GM12891 (cell line): ENCODE measurements at regions not wholly inside any gene's neighbourhood (a gene's known extent, or its start where the extent isn't known, plus 50 kb on each side); places are given as distances from the start of the nearest gene placed in this dataset.

ENCODE experiments used
- POLR2A ChIP-seq: IDR thresholded peaks from 2 replicates; pipeline ENCODE4 v1.6.1; 2011; ENCODE audit warnings: low read depth, low read length, control low read depth
- POLR2AphosphoS5 ChIP-seq: IDR thresholded peaks from 2 replicates; pipeline ENCODE4 v1.6.1; 2011; ENCODE audit warnings: low read depth, low read length, control low read depth
- TAF1 ChIP-seq: IDR thresholded peaks from 2 replicates; pipeline ENCODE4 v1.6.1; 2011; ENCODE audit warnings: low read depth, low read length, control low read depth

DNA sequence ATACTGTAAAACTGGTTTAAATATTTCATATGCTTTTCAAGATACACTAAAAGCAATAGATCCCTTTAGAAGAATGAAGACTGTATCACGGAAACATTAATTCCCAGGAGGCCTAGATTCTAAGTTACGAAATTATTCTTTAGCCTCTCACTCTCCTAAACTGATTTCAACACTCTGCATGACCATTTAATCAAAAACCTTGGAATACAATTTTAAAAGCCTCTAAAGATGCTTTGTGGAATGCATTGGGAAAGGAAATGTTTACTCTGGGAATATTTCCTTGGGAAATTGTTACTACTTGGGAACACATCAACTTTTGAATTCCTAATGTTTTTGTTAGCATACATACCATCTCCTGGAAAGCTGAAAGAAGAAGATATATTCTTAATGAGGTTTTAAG is 255.7 kb upstream of the FAR2 start:
- no peak for TF ChIP-seq POLR2A
- TF ChIP-seq POLR2AphosphoS5, result no peak
- no peak for TF ChIP-seq TAF1
